GM19025 (cell line): ENCODE measurements at regions not wholly inside any gene's neighbourhood (a gene's known extent, or its start where the extent isn't known, plus 50 kb on each side); places are given as distances from the start of the nearest gene placed in this dataset.

ENCODE experiments used
- ATAC-seq: cut with Tn5 transposase; IDR thresholded peaks from one replicate; pipeline ENCODE4 v1.9.1; 2021; ENCODE audit warnings: mild to moderate bottlenecking, low read depth, moderate library complexity; ENCODE audit not compliant: unreplicated experiment

GRCh38 chr5:73375191-73375545 is 73.4 kb downstream of the FOXD1 start:
- ATAC-seq = no peak

GRCh38 chr5:73374520-73375190 is 73.9 kb downstream of the FOXD1 start:
- no peak for ATAC-seq

GRCh38 chr5:73373814-73374510 is 74.6 kb downstream of the FOXD1 start:
- no peak for ATAC-seq

- no peak for ATAC-seq
Measured at GRCh38 chr5:73370640-73371583, 77.7 kb downstream of the FOXD1 start.

GRCh38 chr5:73370095-73370494 is 78.5 kb downstream of the FOXD1 start:
- ATAC-seq = no peak

GRCh38 chr5:73369278-73369677 is 79.3 kb downstream of the FOXD1 start:
- no peak for ATAC-seq

GRCh38 chr5:73367650-73368049 is 80.9 kb downstream of the FOXD1 start:
- no peak for ATAC-seq

- no peak for ATAC-seq
Measured at GRCh38 chr5:73365990-73366667, 82.4 kb downstream of the FOXD1 start.

GRCh38 chr5:73365301-73365853 is 83.2 kb downstream of the FOXD1 start:
- no peak for ATAC-seq

GRCh38 chr5:73363911-73364730 is 84.5 kb downstream of the FOXD1 start:
- no peak for ATAC-seq

- no peak for ATAC-seq
Measured at GRCh38 chr5:73359395-73359794, 89.2 kb downstream of the FOXD1 start.

GRCh38 chr5:73358366-73358765 is 90.2 kb downstream of the FOXD1 start:
- ATAC-seq = no peak

- ATAC-seq = no peak
Measured at GRCh38 chr5:73357576-73357975, 91.0 kb downstream of the FOXD1 start.

- no peak for ATAC-seq
Measured at GRCh38 chr5:73355108-73355507, 93.5 kb downstream of the FOXD1 start.

- no peak for ATAC-seq
Measured at GRCh38 chr5:73354406-73354805, 94.2 kb downstream of the FOXD1 start.

GRCh38 chr5:73352649-73353230 is 95.8 kb downstream of the FOXD1 start:
- no peak for ATAC-seq

- ATAC-seq = no peak
Measured at GRCh38 chr5:73352243-73352642, 96.3 kb downstream of the FOXD1 start.

GRCh38 chr5:73351593-73351992 is 97.0 kb downstream of the FOXD1 start:
- no peak for ATAC-seq

- no peak for ATAC-seq
Measured at GRCh38 chr5:73346878-73347408, 101.6 kb downstream of the FOXD1 start.
